ENCODE measurements at regions not wholly inside any gene's neighbourhood (a gene's known extent, or its start where the extent isn't known, plus 50 kb on each side); places are given as distances from the start of the nearest gene placed in this dataset.

DNA sequence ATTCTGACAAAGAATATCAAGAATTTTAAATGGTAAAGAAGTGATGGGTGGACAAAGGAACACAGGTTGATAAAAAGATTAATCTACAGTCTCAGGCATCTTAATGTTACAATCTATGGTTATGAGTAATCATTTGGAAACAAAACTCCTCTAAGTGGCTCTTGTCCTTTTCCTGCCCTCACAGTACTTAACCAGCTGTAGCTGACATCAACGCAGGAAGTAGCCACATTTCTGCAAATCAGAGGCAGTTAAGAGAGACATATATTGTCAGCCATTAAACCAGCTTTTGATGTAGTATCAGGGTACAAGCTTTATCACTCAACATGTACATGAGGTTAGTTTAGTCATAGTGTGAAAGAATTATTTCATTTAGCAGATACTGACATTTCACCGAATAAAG lies 244.6 kb downstream of the NR4A2 start:
- no peak for DNase-seq

DNA sequence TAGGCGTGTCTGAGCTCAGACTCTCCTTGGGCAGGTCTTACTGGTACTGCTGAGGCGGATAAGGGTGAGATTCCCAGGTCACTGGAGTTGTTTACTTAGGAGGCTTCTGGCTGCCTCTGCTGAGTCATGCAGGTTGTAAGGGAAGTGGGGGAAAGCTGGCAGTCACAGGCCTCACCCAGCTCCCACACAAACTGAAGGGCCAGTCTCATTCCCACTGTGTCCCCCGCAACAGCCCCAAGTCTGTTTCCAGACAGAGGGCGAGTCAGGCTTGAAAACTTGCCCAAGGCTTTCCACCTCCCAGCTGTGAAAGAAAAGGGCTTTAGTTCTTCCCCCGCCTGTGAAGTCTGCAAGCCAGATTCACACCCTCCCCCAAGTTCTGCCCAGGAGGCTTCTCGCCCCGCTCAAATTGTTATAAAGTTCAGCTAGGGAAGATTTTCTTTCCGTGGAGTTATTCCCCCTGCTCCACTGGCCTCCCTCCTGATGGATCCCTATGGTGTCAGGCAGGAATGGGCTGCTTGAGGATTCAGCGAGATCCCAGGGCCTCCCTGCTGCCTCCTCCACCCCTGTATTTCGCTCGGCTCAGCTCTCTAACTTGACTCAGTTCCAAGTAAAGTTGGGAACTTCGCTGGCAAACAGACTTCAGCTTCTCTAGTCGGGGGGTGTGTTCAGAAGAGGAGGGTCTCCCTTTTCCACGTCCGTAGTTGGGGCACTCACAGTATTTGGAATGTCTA lies 248.6 kb downstream of the NR4A2 start:
- DNase-seq: no peak

DNA sequence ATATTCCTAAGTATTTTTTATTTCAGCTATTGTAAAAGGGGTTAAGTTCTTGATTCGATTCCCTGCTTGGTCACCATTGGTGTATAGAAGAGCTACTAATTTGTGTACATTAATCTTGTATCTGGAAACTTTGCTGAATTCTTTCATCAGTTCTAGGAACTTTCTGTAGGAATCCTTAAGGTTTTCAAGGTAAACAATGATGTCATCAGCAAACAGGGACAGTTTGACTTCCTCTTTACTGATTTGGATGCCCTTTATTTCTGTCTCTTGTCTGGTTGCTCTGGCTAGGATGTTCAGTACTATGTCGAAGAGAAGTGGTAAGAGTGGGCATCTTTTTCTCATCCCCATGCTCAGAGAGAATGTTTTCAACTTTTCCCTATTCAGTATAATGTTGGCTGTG lies 252.7 kb downstream of the NR4A2 start:
- DNase-seq: no peak

DNA sequence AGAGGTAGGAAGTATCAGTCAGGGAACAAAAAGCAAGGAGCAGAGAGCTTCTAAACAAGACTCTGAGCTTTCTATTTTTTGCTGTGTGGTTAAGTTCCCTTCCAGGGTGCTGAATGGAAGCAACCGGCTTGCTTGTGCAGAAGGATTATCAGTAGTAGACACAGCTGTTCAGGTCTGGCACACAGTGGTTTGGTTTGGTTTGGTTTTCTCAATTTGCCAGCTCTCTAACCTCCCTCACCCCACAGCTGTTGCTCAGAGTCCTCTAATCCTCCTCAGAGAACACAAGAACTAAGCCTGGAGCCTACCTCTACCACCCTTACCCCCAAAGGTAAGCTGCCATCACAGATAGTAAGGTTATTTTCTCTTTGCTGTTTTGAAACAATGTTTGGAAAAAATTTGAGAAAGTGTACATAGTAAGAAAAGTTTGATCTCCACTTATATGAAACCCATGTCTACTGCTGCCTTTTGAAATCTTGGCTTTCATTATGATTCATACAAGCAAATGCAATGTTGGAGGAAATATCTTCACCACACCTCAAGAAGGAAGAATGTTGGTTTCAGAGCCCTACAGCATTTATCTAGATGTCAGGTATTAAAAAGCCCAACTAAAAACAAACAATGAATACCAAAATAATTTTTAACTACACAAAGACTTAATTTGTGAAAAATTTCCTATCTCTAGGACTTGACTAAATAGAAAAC lies 255.3 kb downstream of the NR4A2 start:
- no peak for DNase-seq

DNA sequence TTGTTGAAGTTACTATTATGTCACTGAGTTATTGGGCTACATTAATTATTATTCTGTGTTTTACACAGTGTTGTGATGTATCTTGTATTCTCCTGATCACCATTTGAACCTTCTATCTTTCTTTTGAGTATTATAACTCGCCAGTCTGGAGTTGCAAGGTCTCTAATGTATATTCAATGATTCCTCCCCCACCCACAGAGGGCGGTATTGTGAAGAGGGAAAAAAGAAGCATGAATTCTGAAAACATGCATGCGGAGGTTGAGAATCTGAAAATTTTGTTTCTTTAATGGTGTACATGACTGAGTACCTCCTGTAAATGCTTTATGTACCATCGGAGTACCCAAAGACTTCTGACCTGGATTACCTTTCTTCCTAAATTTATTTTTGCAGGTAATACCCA lies 266.6 kb downstream of the NR4A2 start:
- DNase-seq: no peak

DNA sequence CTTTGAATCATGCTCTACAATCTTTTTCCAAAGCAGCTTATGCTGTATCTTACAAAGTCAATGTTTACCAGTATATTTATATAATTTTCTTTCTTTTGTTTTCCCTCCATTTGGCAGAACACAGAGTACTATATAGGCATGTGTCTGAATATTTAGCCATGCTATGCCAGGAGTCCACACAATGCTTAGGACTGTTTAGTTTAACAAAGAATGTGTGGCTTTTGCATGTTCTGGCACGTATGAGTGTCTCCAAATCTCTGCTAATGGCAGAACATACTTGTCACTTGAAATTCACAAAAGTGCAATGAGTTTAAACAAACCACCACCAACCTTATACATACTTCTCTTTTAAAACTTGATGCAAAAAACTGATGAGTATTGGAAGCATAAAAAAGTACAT lies 268.0 kb downstream of the NR4A2 start:
- no peak for DNase-seq

DNA sequence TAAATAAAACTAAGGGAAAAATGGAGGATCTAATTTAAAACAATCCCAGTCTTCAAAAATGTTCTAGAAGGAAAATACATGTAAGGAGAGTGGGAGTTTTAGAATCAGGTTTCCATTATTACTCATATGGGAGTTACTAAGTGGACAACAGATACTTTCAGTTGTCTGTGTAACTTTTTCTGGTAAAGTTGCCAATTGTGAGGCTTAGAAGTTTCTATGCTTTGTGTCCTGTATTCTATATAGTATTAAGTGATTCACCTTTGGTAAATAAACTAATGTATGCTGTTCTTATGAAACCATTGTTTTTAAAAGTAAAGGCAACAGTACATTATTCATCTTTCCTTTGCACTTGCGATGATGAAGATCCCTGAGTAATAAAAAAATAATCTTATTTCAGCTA lies 274.9 kb downstream of the NR4A2 start:
- DNase-seq: no peak

DNA sequence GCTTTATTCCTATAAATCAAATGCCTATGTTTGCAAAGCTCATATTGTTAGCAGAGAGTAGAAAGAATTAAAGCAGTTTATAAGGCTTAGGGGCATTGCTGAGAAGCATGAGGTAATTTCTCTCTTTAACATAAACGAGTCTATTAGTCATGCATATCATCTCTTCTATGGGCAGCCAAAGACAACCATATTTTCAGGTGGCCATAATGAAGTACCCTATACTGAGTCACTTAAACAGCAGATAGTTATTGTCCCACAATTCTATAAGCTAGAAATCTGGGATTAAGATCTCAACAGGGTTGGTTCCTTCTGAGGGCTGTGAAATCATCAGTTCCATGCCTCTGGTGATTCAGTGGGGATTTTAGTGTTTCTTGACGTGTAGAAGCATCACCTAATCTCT lies 277.5 kb downstream of the NR4A2 start:
- DNase-seq: no peak

DNA sequence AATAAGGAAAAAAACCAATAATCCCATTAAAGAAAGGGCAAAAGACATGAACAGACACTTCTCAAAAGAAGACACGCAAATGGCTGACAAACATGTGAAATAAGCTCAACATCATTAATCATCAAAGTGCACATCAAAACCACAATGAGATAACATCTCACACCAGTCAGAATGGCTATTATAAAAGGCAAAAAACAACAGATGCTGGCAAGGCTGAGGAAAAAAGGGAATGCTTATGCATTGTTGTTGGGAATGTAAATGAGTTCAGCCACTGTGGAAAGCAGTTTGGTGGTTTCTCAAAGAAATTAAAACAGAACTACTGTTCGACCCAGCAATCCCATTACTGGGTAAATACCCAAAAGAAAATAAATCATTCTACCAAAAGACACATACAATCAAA lies 285.6 kb downstream of the NR4A2 start:
- no peak for DNase-seq

DNA sequence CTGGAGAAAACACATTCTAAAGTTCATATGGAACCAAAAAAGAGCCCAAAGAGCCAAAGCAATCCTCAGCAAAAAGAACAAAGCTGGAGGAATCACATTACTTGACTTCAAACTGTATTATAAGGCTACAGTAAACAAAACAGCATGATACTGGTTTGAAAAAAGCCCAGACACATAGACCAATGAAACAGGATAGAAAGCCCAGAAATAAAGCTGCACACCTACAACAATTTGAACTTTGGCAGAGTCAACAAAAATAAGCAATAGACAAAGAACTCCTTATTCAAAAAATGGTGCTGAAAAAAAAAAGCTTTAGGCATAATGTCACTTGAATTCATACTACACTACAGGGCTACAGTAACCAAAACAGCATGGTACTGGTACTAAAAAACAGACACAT lies 289.6 kb downstream of the NR4A2 start:
- no peak for DNase-seq

DNA sequence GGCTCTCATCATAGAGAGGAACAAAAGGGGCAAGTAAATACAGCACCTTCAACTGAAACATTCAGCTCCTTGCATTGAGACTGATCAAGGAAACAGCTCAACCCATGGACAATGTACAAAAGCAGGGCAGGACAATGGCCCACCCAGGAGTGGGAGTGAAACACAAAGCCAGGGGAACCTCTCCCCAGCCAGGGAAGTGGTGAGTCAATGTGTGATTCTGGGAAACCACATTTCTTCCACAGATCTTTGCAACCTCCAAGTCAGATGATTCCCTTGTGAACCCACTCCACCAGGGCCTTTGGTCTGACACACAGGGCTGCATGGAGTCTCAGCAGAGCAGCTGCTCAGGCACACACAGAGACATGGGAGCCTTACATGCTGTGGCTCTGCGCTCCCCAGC lies 294.5 kb downstream of the NR4A2 start:
- no peak for DNase-seq

DNA sequence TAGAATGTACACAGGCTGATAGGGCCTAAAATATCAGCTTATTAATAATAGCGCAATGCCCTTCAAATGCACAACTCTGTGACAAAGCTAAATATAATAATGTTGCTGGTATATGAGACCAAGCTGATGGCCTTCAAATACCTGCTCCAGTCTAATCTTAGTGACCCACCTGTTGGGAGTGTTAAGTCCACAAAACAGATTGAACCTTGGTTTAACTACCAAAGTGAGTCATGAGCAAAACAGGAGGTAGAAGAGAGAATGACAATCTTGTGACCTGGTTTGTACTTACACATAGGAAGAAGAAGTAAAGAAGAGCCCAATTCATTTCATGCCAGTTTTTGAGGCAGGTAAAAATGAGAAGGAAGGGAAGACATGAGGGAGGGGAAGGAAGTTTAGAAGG lies 295.0 kb downstream of the NR4A2 start:
- DNase-seq: no peak

DNA sequence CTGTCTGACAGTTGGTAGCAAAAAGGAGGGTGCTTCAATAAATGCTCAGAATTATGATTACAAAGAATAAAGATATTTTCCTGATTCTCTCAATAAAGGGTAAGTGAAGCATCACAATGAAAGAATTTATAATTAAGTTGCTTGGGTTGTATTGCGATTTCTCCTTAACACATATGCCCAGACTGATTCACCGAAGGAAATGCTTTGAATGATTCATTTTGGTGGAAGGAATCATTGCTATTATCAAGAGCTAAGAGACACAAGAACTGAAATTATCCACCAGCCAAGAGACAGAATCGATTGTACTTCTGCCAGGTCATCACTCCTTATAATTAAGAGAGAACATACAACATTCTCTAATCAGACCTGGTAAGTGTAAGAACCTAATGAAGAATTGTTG lies 301.4 kb downstream of the NR4A2 start:
- DNase-seq: no peak

DNA sequence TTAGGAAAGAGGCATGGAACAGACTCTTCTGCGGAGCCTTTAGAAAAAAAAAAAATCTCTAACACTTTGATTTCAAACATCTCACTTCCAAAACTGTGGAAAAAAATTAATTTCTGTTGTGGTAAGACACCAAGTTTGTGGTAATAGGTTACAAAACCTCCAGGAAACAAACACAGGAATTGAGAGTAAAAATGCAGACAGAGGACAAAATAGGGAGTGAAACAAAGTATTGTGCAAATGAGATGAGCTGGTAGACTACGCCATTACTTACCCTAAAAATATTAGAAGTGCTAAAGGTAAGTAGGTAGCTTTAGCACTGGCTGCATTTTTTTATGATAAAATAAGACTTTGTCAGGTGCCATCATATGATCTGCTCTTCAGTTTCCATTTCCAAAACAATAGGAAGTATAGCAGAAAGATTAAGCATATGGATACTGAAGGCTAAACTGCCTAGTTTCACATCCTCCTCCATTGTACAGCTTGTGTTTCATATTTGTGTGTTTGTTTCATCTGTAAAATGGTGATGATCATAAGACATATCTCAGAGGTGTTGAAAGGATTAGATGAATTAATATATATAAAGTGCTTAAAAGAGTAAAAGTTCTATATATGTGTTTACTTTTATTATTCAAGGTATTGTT lies 309.2 kb downstream of the NR4A2 start:
- DNase-seq: no peak

DNA sequence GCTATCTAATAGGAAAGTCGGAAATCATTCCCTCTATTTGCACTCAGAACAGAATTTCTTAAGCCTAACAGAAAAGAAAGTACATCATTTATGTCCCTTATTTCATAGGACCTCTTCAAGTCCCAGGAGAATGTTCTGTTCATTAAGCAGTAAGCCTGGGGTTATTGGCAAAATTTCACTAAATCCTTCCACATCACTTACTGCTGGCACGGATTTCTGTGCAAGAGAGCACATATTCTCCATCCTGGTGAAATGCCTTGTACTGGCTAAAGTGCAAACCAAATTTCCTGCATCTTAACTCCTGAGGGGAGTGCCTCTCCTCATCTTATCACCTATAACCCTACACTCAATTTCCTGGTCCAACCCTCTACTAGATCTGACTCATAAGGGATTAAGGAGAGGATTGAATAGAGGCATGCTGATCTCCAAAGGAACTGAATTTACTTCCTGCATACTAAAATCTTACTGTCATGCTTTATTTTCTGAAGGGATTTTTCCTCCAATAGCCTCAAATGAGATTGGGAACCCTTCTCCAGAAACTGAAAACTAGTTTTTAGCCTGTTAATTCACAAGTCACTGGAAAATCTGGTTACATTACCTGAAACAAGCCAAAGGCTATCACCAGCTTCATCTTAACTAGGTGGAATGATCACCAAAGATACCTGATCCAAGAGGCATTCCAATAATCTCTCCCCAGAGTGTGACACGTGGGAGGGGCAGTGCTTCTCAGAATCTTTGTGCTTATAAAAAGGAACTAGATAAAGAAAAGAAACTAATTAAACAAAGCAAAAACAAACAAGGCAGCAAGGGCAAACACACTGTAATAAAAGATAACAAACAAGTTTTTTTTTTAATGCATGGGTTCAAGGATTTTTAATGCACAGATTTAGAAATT lies 311.1 kb downstream of the NR4A2 start:
- DNase-seq: no peak

DNA sequence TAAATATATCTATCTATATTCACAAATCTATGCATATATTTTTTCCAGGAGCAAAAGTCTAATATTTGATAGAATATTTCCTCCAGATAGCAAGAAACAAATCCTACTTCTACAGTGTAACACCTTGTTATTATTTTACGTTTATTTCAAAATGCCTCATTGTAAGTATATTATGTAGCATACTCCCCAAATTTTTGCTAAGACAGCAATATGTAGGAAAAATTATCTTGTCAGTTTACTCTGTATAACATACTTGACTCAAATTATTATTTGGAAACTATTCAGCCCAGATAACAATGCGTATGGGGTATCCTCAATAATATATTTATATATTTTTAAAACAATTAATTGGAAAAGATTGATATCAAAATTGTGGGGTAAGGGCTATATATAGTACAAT lies 313.2 kb downstream of the NR4A2 start:
- no peak for DNase-seq

DNA sequence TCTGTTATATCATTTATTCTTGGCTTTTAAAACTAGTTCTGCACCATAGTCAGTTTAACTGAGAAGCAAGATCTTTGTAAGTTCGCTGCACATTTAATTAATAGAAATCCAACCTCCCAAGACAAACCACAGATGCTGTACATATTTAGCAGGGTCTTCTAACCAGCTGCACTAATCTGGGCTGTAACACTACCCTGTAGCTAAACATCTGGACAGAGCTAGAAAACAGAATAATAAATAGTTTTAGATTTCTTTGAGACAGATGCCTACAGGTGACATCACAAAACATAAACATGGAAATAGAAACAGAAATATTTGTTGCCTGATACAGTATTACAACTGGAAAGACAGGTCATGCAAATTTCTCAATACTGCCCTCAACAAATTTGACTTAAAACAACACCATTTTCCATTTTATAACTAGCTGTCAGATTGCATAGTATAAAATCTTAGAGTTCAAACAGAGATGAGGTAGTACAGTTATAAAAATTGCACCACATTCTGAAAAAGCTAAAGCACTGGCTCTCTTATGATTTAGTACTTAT lies 315.1 kb downstream of the NR4A2 start:
- DNase-seq: no peak

DNA sequence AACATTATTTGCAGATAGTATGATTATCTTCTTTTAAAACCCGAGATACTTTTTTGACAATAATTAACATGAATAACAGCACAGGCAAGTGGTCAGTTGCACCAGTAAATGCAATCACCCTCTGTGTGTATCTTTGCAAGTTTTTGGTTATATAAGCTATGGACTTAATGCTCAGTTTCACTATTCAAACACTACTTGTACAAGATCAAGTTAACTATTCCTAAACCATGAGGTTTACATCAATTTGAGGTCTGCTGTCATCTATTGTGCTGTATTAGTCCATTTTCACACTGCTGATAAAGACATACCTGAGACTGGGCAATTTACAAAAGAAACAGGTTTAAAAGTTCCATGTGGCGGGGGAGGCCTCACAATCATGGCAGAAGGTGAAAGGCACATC lies 323.2 kb downstream of the NR4A2 start:
- DNase-seq: no peak

DNA sequence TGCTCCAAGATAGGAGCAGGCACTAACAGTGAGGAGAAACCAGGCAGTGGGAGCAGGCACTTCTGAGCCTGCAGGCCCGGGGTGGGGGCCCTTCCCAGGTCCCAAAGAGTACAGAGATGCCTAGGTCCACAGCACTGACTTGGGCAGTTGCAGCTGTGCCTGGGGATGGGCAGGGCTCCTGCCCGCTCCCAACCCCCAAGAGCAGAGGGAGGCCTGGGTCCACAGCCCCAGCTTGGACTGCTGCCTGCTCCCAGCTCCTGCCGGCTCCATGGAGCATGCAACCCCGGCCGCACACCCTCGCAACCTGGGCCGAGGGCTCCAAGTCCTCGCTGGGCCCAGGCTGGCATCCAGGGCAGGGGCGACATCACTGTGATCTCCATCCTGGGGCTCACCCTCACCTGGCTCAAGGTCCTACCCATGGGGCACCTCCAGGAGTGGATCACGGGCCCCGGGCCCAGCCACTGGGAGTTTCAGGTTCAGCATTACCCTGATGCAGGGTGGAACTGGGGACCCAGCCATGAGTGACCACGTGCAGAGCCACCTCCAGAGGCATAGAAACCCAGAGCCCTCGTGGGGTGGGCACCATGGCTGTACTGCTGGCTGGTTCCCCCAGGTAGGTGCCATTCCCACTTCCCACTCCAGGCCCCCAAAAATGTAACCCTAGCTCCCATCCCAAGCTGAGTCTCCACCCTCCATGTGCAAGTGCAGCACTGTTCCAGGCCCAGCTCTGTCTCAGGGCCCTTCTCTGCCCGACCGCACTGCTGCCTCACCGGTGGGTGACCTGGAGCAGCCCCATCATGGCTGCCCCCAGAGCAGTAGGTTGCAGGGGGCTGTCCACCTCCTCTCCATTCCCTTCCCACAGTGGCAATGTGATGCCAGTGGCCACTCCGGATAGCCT lies 325.6 kb downstream of the NR4A2 start:
- no peak for DNase-seq

DNA sequence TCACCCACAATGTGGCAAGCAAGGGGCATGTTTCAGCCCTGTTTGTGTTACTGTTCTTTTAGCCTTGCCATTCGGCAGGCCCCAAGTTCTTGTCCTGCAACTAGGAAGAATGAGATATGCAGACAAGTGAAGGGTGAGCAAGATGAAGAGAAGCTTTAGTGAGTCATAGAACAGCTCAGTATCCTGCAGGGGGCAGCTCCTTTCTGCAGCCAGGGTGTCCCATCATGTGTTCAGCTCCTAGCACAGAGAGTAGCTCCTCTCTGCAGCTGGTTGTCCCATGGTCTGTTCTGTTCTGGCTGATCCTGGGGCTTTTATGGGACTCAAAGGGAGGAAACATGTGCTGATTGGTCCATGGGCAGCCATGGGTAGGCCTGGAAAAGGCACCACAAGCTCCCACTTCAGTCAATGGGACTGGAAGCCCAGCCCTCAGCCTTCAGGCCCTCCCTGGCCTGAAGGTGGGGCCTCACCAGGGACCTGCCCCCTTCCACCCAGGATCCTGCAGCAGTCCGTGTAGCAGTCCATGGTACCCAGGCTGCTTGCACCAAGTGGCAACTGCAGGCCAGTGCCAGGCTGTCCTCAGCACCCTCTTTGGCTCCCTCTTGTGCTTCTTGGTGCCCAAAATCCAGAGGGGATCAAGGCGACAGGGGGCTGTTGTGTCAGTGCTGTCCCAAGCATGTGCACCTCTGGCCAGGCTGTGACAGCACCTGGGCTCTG lies 326.4 kb downstream of the NR4A2 start:
- DNase-seq: no peak

DNA sequence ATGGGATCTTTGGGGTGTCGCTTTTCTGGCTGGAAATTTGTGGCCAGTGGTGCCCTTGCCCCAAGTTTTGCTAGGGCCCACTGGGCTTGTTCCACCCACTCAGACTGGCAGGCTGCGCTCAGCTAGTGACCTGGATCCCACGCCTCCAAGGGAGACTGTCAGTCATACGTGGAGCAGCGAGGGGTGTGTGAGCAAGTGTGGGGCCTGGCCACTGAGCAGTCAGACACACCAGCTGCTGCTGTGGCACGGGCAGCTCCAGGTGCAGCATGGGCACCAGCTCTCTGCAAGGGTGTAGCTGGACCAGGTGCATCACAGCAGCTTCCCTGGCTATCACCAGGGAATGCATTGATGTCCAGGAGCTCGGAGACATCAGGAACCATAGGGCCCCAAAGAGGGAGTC lies 327.0 kb downstream of the NR4A2 start:
- no peak for DNase-seq
